Mesothelial cell of epicardium (in vitro differentiated cells): ENCODE measurements at regions not wholly inside any gene's neighbourhood (a gene's known extent, or its start where the extent isn't known, plus 50 kb on each side); places are given as distances from the start of the nearest gene placed in this dataset.
"Not testable (repeated sequence)": the region's sequence is repeated elsewhere in the genome, so short reads cannot be mapped to it uniquely, and the experiment has no call there.

Experiments used
- DNase-seq, 2 experiments: peaks; one replicate each; pipeline ENCODE4 v3.0.0; 2021; ENCODE audit warnings: low spot score in 2 of 2; ENCODE audit not compliant: unreplicated experiment in 2 of 2
- H3K27ac Mint-ChIP-seq: 2 replicates; pipeline ENCODE4 v1.8.0; 2021; ENCODE audit warnings: mixed read lengths
- H3K27me3 Mint-ChIP-seq: 2 replicates; pipeline ENCODE4 v1.8.0; 2021; ENCODE audit warnings: low read depth, mixed read lengths
- H3K36me3 Mint-ChIP-seq: 2 replicates; pipeline ENCODE4 v1.8.0; 2021; ENCODE audit warnings: mixed read lengths
- H3K4me1 Mint-ChIP-seq: 2 replicates; pipeline ENCODE4 v1.8.0; 2021; ENCODE audit warnings: mixed read lengths
- H3K4me3 Mint-ChIP-seq: 2 replicates; pipeline ENCODE4 v1.8.0; 2021; ENCODE audit warnings: mild to moderate bottlenecking, moderate library complexity, mixed read lengths
- H3K9me3 Mint-ChIP-seq: 2 replicates; pipeline ENCODE4 v1.8.0; 2021; ENCODE audit warnings: mixed read lengths
- CTCF ChIP-seq: fragments of 200-600 bp; sonication (generic); IDR thresholded peaks from one replicate; pipeline ENCODE4 v1.5.0; 2021; ENCODE audit warnings: antibody characterized with exemption; ENCODE audit not compliant: unreplicated experiment

- H3K36me3 Mint-ChIP-seq = no peaks in the 10 kb centered on the region
- H3K27ac Mint-ChIP-seq = no peak overlapping the region
- no peaks in the 10 kb centered on the region for H3K9me3 Mint-ChIP-seq
- no peak for DNase-seq
- H3K4me3 Mint-ChIP-seq = no peak overlapping the region
- peaks cover 2% of the 10 kb centered on the region for H3K27me3 Mint-ChIP-seq
- H3K4me1 Mint-ChIP-seq = peaks cover 9% of the 10 kb centered on the region
- TF ChIP-seq CTCF = no peak
Observed at GRCh38 chr3:18987862-18988447, 160.4 kb upstream of the KCNH8 start.

GRCh38 chr3:18987070-18987469, 161.2 kb upstream of the KCNH8 start:
- no peak for DNase-seq
- H3K36me3 Mint-ChIP-seq = no peaks in the 10 kb centered on the region
- no peak overlapping the region for H3K27ac Mint-ChIP-seq
- no peak overlapping the region for H3K4me3 Mint-ChIP-seq
- H3K27me3 Mint-ChIP-seq = peaks cover 2% of the 10 kb centered on the region
- no peak for TF ChIP-seq CTCF
- peaks cover 3% of the 10 kb centered on the region for H3K9me3 Mint-ChIP-seq
- H3K4me1 Mint-ChIP-seq = peaks cover 9% of the 10 kb centered on the region

- DNase-seq = no peak
- TF ChIP-seq CTCF = no peak
- H3K27ac Mint-ChIP-seq = no peak overlapping the region
- no peaks in the 10 kb centered on the region for H3K27me3 Mint-ChIP-seq
- no peak overlapping the region for H3K4me3 Mint-ChIP-seq
- H3K4me1 Mint-ChIP-seq = peaks cover 3% of the 10 kb centered on the region
- H3K9me3 Mint-ChIP-seq = peaks cover 8% of the 10 kb centered on the region
- no peaks in the 10 kb centered on the region for H3K36me3 Mint-ChIP-seq
Observed at GRCh38 chr3:18982920-18983319, 165.4 kb upstream of the KCNH8 start.

GRCh38 chr3:18976102-18976501, 172.2 kb upstream of the KCNH8 start:
- H3K36me3 Mint-ChIP-seq, H3K27me3 Mint-ChIP-seq, H3K27ac Mint-ChIP-seq, DNase-seq, H3K4me3 Mint-ChIP-seq, H3K4me1 Mint-ChIP-seq: not testable (repeated sequence)
- peaks cover 44% of the 10 kb centered on the region for H3K9me3 Mint-ChIP-seq

GRCh38 chr3:18968120-18968519, 180.2 kb upstream of the KCNH8 start:
- TF ChIP-seq CTCF = no peak
- DNase-seq = no peak
- Mint-ChIP-seq H3K4me1 (no peaks in the 10 kb centered on the region), H3K4me3 (no peak overlapping the region), H3K27me3 (no peaks in the 10 kb centered on the region), H3K36me3 (no peaks in the 10 kb centered on the region), H3K9me3 (peaks cover 35% of the 10 kb centered on the region), H3K27ac (no peak overlapping the region)

- no peak for TF ChIP-seq CTCF
- Mint-ChIP-seq H3K27me3 (no peaks in the 10 kb centered on the region), H3K4me3 (no peak overlapping the region), H3K4me1 (no peaks in the 10 kb centered on the region), H3K36me3 (peaks cover 2% of the 10 kb centered on the region), H3K27ac (no peak overlapping the region), H3K9me3 (peaks cover 16% of the 10 kb centered on the region)
- no peak for DNase-seq
Observed at GRCh38 chr3:18965781-18966180, 182.5 kb upstream of the KCNH8 start.
